HG02623 (cell line): ENCODE measurements at regions not wholly inside any gene's neighbourhood (a gene's known extent, or its start where the extent isn't known, plus 50 kb on each side); places are given as distances from the start of the nearest gene placed in this dataset.
"Not testable (repeated sequence)": the region's sequence is repeated elsewhere in the genome, so short reads cannot be mapped to it uniquely, and the experiment has no call there.

Experiments
- ATAC-seq: cut with Tn5 transposase; IDR thresholded peaks from one replicate; pipeline ENCODE4 v1.9.1; 2021; ENCODE audit warnings: moderate library complexity; ENCODE audit not compliant: unreplicated experiment

DNA sequence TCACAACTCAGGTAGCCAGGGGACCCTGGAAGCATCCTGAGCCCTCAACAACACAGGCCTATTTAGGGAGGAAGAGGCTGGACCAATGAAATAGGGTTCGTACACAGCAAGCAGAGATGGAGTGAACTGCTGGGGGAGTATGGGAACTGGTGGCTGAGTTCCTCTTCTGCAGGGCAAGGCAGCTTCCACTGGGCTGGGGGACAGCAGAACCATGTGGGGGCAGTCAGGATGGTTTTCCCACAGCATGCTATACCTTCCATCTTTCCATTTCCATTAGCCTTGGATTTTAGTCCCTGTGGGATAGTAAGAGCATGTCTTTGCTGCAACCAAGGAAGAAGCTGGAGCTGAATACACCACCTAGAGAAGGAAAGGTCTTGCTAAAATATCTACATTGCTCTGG lies 370.6 kb downstream of the CCSER2 start:
- ATAC-seq, result no peak

GRCh38 chr10:84700668-84701369 lies 372.4 kb downstream of the CCSER2 start:
- no peak for ATAC-seq

- ATAC-seq, result no peak
Observed at GRCh38 chr10:84701370-84701720, 373.0 kb downstream of the CCSER2 start.

DNA sequence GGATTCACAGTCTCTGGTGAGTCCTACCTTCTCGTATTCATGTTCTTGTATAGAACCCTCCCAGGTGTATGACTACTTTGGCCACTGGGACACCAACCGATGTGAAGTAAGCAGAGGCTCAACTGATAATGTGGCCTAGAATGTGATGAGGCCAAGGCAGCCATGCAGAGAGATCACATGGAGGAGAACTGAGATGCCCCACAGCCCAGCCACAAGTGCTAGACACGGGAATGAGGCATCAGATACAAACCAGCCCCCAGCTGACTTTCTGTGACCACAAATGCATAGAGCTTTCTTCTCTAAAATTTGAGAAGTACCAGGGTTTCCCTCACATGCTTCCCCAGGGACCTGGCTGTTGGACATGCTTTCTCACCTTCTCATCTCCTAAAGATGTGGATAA lies 375.7 kb downstream of the CCSER2 start:
- ATAC-seq, result no peak

DNA sequence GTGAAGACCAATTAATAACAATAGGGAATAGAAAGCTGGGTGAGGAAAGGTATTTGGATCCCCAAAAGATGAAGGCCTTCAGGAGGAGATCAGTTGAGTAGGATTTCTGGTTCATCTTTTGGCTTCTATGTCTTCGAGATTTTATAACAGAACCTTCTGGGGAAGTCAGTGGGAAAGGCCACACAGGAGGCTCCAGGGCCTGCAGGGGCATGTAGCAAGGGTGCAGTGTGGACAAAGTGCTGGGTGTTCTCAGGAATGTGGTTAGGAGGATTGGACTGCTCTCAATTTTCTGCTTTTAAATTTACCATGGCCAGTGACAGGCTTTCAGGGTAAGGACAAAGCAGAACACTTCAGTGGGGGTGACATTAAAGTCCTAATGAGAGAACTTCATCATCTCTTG lies 378.0 kb downstream of the CCSER2 start:
- no peak for ATAC-seq

GRCh38 chr10:84706875-84707274 lies 378.5 kb downstream of the CCSER2 start:
- ATAC-seq, result no peak

DNA sequence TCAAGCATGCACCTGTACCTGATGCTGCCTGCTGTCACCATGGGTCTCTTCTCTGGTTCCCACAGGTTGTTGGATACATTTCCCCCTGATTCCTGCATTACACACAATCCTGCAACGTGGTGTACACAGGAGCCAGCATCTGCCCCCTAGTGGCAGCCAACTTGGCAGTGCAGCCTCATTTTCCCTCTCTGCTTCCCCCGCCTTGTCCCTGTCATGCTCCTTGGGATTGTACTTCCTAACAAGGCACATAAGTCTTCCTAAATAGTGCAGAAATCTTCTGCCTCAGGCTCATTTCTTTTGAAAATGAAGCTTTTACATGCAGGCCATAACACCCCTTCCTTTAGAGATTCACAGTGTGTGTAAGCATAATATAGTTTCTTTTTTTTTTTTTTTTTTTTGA lies 387.5 kb downstream of the CCSER2 start:
- ATAC-seq, result peak; percentile 69

DNA sequence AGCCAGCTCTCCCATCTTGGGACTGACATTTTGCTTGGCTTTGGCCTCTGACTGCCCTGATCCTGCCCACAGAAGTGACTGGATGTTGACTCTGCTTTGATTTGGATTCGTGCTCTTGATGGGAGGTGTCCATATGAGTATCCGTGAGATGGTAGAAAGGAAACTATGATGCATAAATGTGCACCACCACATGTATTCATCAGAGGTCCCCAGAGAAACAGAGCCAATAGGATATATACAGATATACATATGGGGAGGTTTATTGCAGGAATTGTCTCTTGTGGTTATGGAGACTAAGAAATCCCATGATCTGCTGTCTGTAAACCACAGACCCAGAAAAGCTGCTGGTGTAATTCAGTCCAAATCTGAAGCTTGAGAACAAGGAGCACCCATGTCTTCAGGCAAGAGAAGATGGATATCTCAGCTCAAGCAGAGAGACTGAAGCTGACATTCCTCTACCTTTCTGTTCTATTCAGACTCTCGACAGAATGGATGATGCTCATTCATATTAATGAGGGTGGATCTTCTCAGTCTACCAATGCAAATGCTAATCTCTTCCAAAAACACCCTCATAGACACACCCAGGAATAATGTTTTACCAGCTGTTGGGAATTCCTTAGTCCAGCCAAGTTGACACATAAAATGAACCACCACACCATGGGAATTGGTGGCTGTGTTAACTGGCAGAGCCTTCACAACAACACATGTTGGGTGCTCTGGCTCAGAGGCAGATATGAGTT lies 390.7 kb downstream of the CCSER2 start:
- no peak for ATAC-seq

DNA sequence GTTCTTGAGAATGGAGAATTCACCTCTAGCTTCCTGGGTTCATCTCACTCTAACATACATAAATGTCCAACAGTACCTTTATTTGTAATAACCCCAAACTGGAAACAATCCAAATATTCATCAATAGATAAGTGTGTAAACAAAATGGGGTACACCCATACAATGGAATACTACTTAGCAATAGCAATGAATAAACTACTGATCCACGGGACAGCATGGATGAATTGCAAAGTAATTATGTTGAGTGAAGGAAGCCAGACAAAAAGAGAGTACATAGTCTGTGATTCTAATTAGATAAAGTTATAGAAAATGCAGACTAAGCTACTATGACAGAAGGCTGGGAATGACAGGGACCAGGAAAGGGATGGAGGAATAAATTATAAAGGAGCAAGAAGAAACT lies 391.3 kb downstream of the CCSER2 start:
- no peak for ATAC-seq

- ATAC-seq, result no peak
Observed at GRCh38 chr10:84727398-84727797, 399.0 kb downstream of the CCSER2 start.

DNA sequence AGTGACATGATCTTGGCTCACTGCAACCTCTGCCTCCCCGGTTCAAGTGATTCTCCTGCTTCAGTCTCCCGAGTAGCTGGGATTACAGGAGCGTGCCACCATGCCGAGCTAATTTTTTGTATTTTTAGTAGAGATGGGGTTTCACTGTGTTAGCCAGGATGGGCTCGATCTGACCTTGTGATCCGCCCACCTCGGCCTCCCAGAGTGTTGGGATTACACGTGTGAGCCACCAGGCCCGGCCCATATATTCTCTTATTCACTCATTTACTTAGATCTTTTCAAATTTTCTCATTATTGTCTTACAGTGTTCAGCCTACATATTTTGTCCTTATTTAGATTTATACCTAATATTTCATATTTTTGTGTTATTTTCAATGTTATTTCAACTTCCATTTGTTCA lies 410.7 kb downstream of the CCSER2 start:
- not testable (repeated sequence) for ATAC-seq

- ATAC-seq, result no peak
Observed at GRCh38 chr10:84739641-84740040, 411.3 kb downstream of the CCSER2 start.

DNA sequence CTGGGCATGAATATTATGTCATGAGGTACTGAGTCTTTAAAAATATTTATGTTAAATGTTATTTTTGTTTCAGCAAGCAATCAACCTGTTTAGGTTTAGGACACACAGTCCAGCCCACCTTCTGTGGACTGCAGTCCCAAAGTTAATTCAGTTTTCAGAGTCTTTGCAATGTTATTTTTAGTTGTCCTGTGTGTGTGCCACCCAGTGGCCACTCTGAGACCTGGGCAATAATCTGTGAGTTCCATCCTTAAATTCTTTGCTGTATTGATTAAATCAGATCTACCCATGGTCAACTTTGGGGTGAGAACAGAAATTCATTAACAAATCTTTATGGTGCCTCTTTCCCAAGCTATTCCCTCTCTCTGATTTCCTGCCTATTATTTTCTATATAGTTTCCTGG lies 415.1 kb downstream of the CCSER2 start:
- no peak for ATAC-seq

DNA sequence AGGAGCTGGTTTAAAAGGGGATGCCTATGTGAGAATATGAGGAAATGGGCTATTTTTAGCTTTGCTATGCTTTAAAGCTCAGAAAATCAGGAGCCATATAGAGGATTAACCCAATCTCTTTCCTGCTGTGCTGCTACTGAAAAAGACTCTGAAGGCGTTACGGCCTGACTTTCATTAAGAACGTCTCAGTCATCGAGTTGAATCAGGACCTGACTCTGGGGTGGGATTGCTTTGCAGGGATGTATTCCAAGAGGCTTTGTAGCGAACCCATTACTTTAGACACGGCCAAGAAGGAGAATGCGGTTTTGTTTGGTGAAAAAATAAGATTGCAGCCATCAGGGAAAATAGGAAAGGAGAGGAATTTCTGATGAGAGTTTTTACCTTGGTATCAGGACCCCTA lies 426.9 kb downstream of the CCSER2 start:
- ATAC-seq, result no peak

GRCh38 chr10:84756653-84757052 lies 428.3 kb downstream of the CCSER2 start:
- ATAC-seq, result not testable (repeated sequence)

DNA sequence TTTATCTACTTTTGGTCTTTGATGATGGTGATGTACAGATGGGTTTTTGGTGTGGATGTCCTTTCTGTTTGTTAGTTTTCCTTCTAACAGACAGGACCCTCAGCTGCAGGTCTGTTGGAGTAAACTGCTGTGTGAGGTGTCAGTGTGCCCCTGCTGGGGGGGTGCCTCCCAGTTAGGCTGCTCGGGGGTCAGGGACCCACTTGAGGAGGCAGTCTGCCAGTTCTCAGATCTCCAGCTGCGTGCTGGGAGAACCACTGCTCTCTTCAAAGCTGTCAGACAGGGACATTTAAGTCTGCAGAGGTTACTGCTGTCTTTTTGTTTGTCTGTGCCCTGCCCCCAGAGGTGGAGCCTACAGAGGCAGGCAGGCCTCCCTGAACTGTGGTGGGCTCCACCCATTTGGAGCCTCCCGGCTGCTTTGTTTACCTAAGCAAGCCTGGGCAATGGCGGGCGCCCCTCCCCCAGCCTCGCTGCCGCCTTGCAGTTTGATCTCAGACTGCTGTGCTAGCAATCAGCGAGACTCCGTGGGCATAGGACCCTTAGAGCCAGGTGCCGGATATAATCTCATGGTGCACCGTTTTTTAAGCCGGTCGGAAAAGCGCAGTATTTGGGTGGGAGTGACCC lies 433.7 kb downstream of the CCSER2 start:
- not testable (repeated sequence) for ATAC-seq

DNA sequence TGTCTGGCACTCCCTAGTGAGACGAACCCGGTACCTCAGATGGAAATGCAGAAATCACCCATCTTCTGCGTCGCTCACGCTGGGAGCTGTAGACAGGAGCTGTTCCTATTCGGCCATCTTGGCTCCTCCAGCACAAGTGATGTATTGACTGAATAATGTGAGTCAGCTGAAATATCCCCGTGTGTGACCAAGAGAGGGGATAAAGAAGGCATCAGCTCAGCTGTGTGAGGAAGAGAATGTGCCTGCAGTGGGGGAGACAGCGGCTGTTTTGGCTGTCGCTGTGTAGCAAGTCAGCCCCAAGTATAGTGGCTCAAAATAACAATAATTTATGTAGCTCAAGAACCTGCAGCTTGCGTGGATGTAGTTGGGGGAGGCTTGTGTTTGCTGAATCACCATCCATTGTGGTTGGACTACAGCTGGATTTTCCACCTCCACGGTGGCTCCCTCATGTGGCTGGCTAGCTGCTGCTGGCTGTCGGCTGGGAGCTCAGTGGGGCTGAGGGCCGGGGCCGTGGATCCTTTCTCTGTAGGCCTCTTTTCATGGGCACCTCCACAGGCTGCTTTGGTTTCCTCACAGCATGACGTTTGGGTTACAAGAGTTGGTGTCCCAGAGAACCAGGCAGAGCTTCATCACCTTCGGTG lies 434.5 kb downstream of the CCSER2 start:
- ATAC-seq, result no peak

- no peak for ATAC-seq
Observed at GRCh38 chr10:84763965-84764364, 435.6 kb downstream of the CCSER2 start.

DNA sequence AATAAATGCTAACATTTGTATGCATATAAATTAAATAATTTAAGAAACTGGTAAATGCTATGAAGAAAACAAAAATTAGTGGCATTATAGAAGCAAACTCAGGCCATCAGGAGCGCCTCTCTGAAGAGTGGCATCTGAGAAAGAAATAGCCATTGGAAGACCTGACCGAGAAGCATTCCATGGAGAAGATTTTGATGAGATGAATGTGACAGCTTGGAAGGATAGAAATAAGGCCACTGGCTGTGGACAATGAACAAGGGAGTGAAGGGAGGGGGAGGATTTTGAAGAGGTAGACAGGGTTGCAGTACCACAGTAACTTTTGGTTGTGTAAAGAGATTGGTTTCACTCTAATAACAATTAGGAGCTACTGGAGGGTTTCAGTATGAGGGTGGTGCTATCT lies 436.7 kb downstream of the CCSER2 start:
- no peak for ATAC-seq

- ATAC-seq, result no peak
Observed at GRCh38 chr10:84765656-84766055, 437.3 kb downstream of the CCSER2 start.

- no peak for ATAC-seq
Observed at GRCh38 chr10:84766923-84767322, 438.5 kb downstream of the CCSER2 start.

DNA sequence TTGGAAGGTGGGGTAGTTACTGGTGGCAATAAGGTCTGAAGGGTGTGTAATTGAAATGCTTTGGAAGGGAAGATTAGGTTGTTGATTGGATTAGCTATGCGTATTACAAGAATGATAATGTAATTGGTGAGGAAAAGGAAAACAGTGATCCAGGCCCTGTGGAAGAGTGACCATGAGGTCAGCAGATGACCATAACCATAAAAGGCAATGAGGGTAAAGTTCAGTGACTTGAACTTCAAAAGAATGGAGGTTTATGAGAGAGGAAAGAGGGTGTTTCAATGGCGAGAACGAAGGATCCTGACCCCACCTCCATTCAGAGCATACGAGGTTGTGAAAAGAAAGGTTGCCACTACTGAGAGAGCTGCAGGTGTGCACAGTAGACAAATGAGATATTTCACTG lies 439.7 kb downstream of the CCSER2 start:
- ATAC-seq, result no peak
